NOMO-1 (cell line): ENCODE measurements at regions not wholly inside any gene's neighbourhood (a gene's known extent, or its start where the extent isn't known, plus 50 kb on each side); places are given as distances from the start of the nearest gene placed in this dataset.

Experiments used
- DNase-seq, 2 experiments: peaks; one replicate each; lab custom pipeline; 2025; ENCODE audit not compliant: unreplicated experiment in 2 of 2; lab: John Stamatoyannopoulos, UW

GRCh38 chr1:221067721-221068120 is 188.5 kb downstream of the HLX start:
- no peak for DNase-seq

- DNase-seq: peak; percentile 36 to 96
These were observed 190.1 kb downstream of the HLX start for GRCh38 chr1:221069178-221069903.

- DNase-seq: peak; percentile 10 to 41
These were observed 190.7 kb downstream of the HLX start for GRCh38 chr1:221069986-221070385.

GRCh38 chr1:221071777-221072176 is 192.5 kb downstream of the HLX start:
- DNase-seq: no peak

- no peak for DNase-seq
These were observed 193.0 kb downstream of the HLX start for GRCh38 chr1:221072214-221072613.

GRCh38 chr1:221074332-221074731 is 195.1 kb downstream of the HLX start:
- DNase-seq: peak; percentile 60 to 88

- DNase-seq: no peak
These were observed 196.7 kb downstream of the HLX start for GRCh38 chr1:221075911-221076310.

GRCh38 chr1:221076391-221076811 is 197.2 kb downstream of the HLX start:
- no peak for DNase-seq

GRCh38 chr1:221078260-221078965 is 199.2 kb downstream of the HLX start:
- no peak for DNase-seq

- no peak for DNase-seq
These were observed 204.7 kb downstream of the HLX start for GRCh38 chr1:221083902-221084301.

GRCh38 chr1:221084681-221085080 is 205.4 kb downstream of the HLX start:
- no peak for DNase-seq

GRCh38 chr1:221085701-221086375 is 206.6 kb downstream of the HLX start:
- DNase-seq: peak; percentile 1 to 41

- DNase-seq: no peak
These were observed 208.7 kb downstream of the HLX start for GRCh38 chr1:221087919-221088318.

- no peak for DNase-seq
These were observed 210.0 kb downstream of the HLX start for GRCh38 chr1:221089273-221089672.

- no peak for DNase-seq
These were observed 210.6 kb downstream of the HLX start for GRCh38 chr1:221089803-221090202.

- DNase-seq: peak in 1 of 2 experiments; percentile 9
These were observed 214.9 kb downstream of the HLX start for GRCh38 chr1:221093903-221094791.

- DNase-seq: peak; percentile 82 to 97
These were observed 218.4 kb downstream of the HLX start for GRCh38 chr1:221097479-221098281.

GRCh38 chr1:221098471-221099405 is 219.5 kb downstream of the HLX start:
- DNase-seq: peak; percentile 64 to 86
